ENCODE measurements at regions not wholly inside any gene's neighbourhood (a gene's known extent, or its start where the extent isn't known, plus 50 kb on each side); places are given as distances from the start of the nearest gene placed in this dataset.

GRCh38 chr12:42698213-42698612 lies 108.7 kb upstream of the PRICKLE1 start:
- no peak for DNase-seq

- DNase-seq: no peak
Measured at GRCh38 chr12:42696406-42697149, 107.0 kb upstream of the PRICKLE1 start.

- no peak for DNase-seq
Measured at GRCh38 chr12:42695490-42695995, 106.0 kb upstream of the PRICKLE1 start.

GRCh38 chr12:42692749-42693148 lies 103.2 kb upstream of the PRICKLE1 start:
- DNase-seq: no peak

- no peak for DNase-seq
Measured at GRCh38 chr12:42691991-42692557, 102.5 kb upstream of the PRICKLE1 start.

GRCh38 chr12:42690264-42690663 lies 100.7 kb upstream of the PRICKLE1 start:
- no peak for DNase-seq

GRCh38 chr12:42689699-42690098 lies 100.2 kb upstream of the PRICKLE1 start:
- DNase-seq: no peak

GRCh38 chr12:42686514-42687172 lies 97.1 kb upstream of the PRICKLE1 start:
- DNase-seq: no peak

GRCh38 chr12:42684802-42685071 lies 95.2 kb upstream of the PRICKLE1 start:
- no peak for DNase-seq

- no peak for DNase-seq
Measured at GRCh38 chr12:42683933-42684801, 94.6 kb upstream of the PRICKLE1 start.

GRCh38 chr12:42683266-42683665 lies 93.7 kb upstream of the PRICKLE1 start:
- DNase-seq: no peak

- no peak for DNase-seq
Measured at GRCh38 chr12:42679466-42679865, 89.9 kb upstream of the PRICKLE1 start.

GRCh38 chr12:42677461-42677860 lies 87.9 kb upstream of the PRICKLE1 start:
- no peak for DNase-seq

- no peak for DNase-seq
Measured at GRCh38 chr12:42673535-42673934, 84.0 kb upstream of the PRICKLE1 start.

- no peak for DNase-seq
Measured at GRCh38 chr12:42670719-42671118, 81.2 kb upstream of the PRICKLE1 start.

GRCh38 chr12:42669553-42669952 lies 80.0 kb upstream of the PRICKLE1 start:
- no peak for DNase-seq

- DNase-seq: no peak
Measured at GRCh38 chr12:42666671-42667243, 77.2 kb upstream of the PRICKLE1 start.

- no peak for DNase-seq
Measured at GRCh38 chr12:42663621-42664020, 74.1 kb upstream of the PRICKLE1 start.

GRCh38 chr12:42660968-42661937 lies 71.7 kb upstream of the PRICKLE1 start:
- peak; percentile 39 for DNase-seq

- DNase-seq: no peak
Measured at GRCh38 chr12:42660117-42660516, 70.6 kb upstream of the PRICKLE1 start.

- no peak for DNase-seq
Measured at GRCh38 chr12:42652048-42652447, 62.5 kb upstream of the PRICKLE1 start.

- no peak for DNase-seq
Measured at GRCh38 chr12:42648061-42648460, 58.5 kb upstream of the PRICKLE1 start.
